ENCODE measurements at regions not wholly inside any gene's neighbourhood (a gene's known extent, or its start where the extent isn't known, plus 50 kb on each side); places are given as distances from the start of the nearest gene placed in this dataset.
A peak's percentile ranks its signal among the peaks of the same experiment; 100 is the strongest.
"Not testable (repeated sequence)": the region's sequence is repeated elsewhere in the genome, so short reads cannot be mapped to it uniquely, and the experiment has no call there.

DNA sequence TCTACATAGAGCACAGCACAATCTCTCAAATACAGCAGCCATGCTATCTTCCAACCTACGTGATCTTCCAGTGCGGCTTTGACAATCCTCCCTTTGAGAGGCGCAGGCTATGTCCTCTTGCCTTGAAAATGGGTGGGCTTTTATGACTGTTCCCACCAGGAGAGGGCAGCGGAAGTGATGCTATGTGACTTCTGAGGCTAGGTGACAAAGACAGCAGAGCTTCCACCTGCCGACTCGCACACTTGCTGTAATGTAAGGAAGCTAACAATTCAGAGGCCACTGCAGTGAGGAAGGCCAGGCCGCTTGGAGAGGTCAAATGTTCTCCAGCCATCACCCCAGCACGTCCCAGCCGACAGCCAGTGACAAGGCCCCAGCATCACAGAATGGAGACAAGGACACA lies 65.8 kb downstream of the MRPL57 start:
- Histone ChIP-seq H3K4me1 (ENCODE audit: control insufficient read depth in 1 of 2, insufficient read depth in 2 of 2, low read length in 2 of 2) (peaks cover 0 to 4% of the 10 kb centered on the region in 2 donors), H3K27me3 (ENCODE audit: low read depth, low read length) (no peaks in the 10 kb centered on the region), H3K4me3 (ENCODE audit: low read depth in 1 of 2, low read length in 2 of 2) (no peak overlapping the region), H3K27ac (ENCODE audit: low read length) (no peak overlapping the region), H3K9me3 (ENCODE audit: control insufficient read depth in 1 of 2, low read length in 2 of 2) (no peaks in the 10 kb centered on the region), H3K36me3 (ENCODE audit: control insufficient read depth in 1 of 2, insufficient read depth in 2 of 2, low read length in 2 of 2) (no peaks in the 10 kb centered on the region)

- Histone ChIP-seq H3K9me3 (ENCODE audit: control insufficient read depth in 1 of 2, low read length in 2 of 2) (no peaks in the 10 kb centered on the region), H3K27ac (ENCODE audit: low read length) (no peak overlapping the region)
These were observed 66.8 kb downstream of the MRPL57 start for GRCh38 chr13:21243045-21243897.

GRCh38 chr13:21243898-21244184 lies 67.4 kb downstream of the MRPL57 start:
- H3K27ac ChIP-seq (ENCODE audit: low read length); H3K9me3 ChIP-seq (ENCODE audit: control insufficient read depth in 1 of 2, low read length in 2 of 2); H3K36me3 ChIP-seq (ENCODE audit: control insufficient read depth in 1 of 2, insufficient read depth in 2 of 2, low read length in 2 of 2); H3K27me3 ChIP-seq (ENCODE audit: low read depth, low read length); H3K4me1 ChIP-seq (ENCODE audit: control insufficient read depth in 1 of 2, insufficient read depth in 2 of 2, low read length in 2 of 2): not testable (repeated sequence)
- H3K4me3 ChIP-seq (ENCODE audit: low read depth in 1 of 2, low read length in 2 of 2) = peak overlapping the region in 1 of 2 donors; percentile 33

More at GRCh38 chr13:21243045-21243897, 66.8 kb downstream of the MRPL57 start:
- no peaks in the 10 kb centered on the region for H3K36me3 ChIP-seq (ENCODE audit: control insufficient read depth in 1 of 2, insufficient read depth in 2 of 2, low read length in 2 of 2)
- H3K4me3 ChIP-seq (ENCODE audit: low read depth in 1 of 2, low read length in 2 of 2) = peak overlapping the region in 1 of 2 donors; percentile 33
- H3K4me1 ChIP-seq (ENCODE audit: control insufficient read depth in 1 of 2, insufficient read depth in 2 of 2, low read length in 2 of 2) = peaks cover 0 to 4% of the 10 kb centered on the region in 2 donors
- H3K27me3 ChIP-seq (ENCODE audit: low read depth, low read length) = no peaks in the 10 kb centered on the region

- no peak overlapping the region for H3K27ac ChIP-seq (ENCODE audit: low read length)
- peaks cover 0 to 4% of the 10 kb centered on the region in 2 donors for H3K4me1 ChIP-seq (ENCODE audit: control insufficient read depth in 1 of 2, insufficient read depth in 2 of 2, low read length in 2 of 2)
- no peaks in the 10 kb centered on the region for H3K27me3 ChIP-seq (ENCODE audit: low read depth, low read length)
- H3K36me3 ChIP-seq (ENCODE audit: control insufficient read depth in 1 of 2, insufficient read depth in 2 of 2, low read length in 2 of 2) = no peaks in the 10 kb centered on the region
- no peaks in the 10 kb centered on the region for H3K9me3 ChIP-seq (ENCODE audit: control insufficient read depth in 1 of 2, low read length in 2 of 2)
- H3K4me3 ChIP-seq (ENCODE audit: low read depth in 1 of 2, low read length in 2 of 2) = no peak overlapping the region
These were observed 70.4 kb downstream of the MRPL57 start for GRCh38 chr13:21246761-21247452.

- Histone ChIP-seq H3K9me3 (ENCODE audit: control insufficient read depth in 1 of 2, low read length in 2 of 2) (no peaks in the 10 kb centered on the region), H3K4me1 (ENCODE audit: control insufficient read depth in 1 of 2, insufficient read depth in 2 of 2, low read length in 2 of 2) (no peaks in the 10 kb centered on the region), H3K36me3 (ENCODE audit: control insufficient read depth in 1 of 2, insufficient read depth in 2 of 2, low read length in 2 of 2) (no peaks in the 10 kb centered on the region), H3K4me3 (ENCODE audit: low read depth in 1 of 2, low read length in 2 of 2) (no peak overlapping the region), H3K27me3 (ENCODE audit: low read depth, low read length) (no peaks in the 10 kb centered on the region), H3K27ac (ENCODE audit: low read length) (no peak overlapping the region)
These were observed 79.9 kb downstream of the MRPL57 start for GRCh38 chr13:21256351-21256761.

GRCh38 chr13:21256891-21257290 lies 80.4 kb downstream of the MRPL57 start:
- Histone ChIP-seq H3K9me3 (ENCODE audit: control insufficient read depth in 1 of 2, low read length in 2 of 2) (no peaks in the 10 kb centered on the region), H3K27me3 (ENCODE audit: low read depth, low read length) (no peaks in the 10 kb centered on the region), H3K4me3 (ENCODE audit: low read depth in 1 of 2, low read length in 2 of 2) (no peak overlapping the region), H3K27ac (ENCODE audit: low read length) (no peak overlapping the region), H3K4me1 (ENCODE audit: control insufficient read depth in 1 of 2, insufficient read depth in 2 of 2, low read length in 2 of 2) (no peaks in the 10 kb centered on the region), H3K36me3 (ENCODE audit: control insufficient read depth in 1 of 2, insufficient read depth in 2 of 2, low read length in 2 of 2) (no peaks in the 10 kb centered on the region)

DNA sequence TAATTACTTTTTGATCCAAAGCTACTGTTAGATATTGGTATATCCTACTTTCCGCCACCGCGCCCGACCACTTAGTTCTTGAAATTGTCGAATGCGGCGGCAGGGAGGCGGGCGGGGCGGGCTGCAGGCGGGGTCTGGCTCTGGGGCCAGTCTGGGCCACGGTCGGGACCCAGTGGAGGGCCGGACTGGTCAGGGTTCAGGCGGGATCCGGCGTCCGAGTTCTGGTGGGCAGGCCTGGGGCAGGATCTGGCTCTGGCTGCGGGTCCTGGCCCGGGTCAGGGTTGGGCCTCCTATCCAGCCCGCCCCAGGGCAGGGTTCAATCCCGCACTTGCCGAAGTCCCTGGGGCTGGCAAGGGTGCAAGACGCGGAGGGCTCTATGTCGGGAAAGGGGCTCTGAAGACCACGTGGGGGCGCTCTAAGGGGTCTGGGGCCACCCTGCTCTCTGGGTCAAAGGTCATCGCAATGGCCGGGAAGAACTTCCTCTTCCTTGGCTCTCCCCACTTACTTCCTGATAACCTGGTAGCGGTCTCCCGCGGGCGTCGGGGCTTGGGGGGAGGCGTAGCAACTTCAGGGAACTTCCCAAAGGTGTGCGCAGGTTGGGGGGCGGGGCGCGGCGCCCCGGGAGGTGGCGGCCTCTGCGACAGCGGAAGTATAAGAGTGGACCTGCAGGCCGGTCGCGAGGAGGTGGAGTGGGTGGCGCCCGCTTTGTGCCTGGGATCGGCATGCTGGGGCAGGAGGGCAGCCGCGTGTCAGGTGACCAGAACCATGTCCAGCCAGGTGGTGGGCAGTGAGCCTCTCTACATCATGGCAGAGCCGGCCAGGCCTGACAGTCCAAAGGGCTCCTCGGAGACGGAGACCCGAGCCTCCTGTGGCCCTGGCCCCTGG lies 83.4 kb downstream of the MRPL57 start:
- Histone ChIP-seq H3K4me1 (ENCODE audit: control insufficient read depth in 1 of 2, insufficient read depth in 2 of 2, low read length in 2 of 2) (no peaks in the 10 kb centered on the region), H3K4me3 (ENCODE audit: low read depth in 1 of 2, low read length in 2 of 2) (no peak overlapping the region), H3K9me3 (ENCODE audit: control insufficient read depth in 1 of 2, low read length in 2 of 2) (no peaks in the 10 kb centered on the region), H3K27ac (ENCODE audit: low read length) (no peak overlapping the region), H3K36me3 (ENCODE audit: control insufficient read depth in 1 of 2, insufficient read depth in 2 of 2, low read length in 2 of 2) (no peaks in the 10 kb centered on the region), H3K27me3 (ENCODE audit: low read depth, low read length) (no peaks in the 10 kb centered on the region)

DNA sequence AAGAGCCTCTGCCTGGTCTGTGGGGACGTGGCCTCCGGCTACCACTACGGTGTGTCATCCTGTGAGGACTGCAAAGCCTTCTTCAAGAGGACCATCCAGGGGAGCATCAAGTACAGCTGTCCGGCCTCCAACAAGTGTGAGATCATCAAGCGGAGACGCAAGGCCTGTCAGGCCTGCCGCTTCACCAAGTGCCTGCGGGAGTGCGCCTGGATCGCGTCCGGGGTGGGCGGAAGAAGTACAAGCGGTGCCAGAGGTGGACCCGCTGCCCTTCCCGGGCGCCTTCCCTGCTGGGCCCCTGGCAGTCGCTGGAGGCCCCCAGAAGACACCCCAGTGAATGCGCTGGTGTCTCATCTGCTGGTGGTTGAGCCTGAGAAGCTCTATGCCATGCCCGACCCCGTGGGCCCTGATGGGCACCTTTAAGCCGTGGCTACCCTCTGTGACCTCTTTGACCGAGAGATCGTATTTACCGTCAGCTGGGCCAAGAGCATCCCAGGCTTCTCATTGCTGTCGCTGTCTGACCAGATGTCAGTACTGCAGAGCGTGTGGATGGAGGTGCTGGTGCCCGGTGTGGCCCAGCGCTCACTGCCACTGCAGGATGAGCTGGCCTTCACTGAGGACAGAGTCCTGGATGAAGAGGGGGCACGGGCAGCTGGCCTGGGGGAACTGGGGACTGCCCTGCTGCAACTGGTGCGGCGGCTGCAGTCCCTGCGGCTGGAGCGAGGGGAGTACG lies 84.3 kb downstream of the MRPL57 start:
- H3K4me3 ChIP-seq (ENCODE audit: low read depth in 1 of 2, low read length in 2 of 2); H3K36me3 ChIP-seq (ENCODE audit: control insufficient read depth in 1 of 2, insufficient read depth in 2 of 2, low read length in 2 of 2): not testable (repeated sequence)

DNA sequence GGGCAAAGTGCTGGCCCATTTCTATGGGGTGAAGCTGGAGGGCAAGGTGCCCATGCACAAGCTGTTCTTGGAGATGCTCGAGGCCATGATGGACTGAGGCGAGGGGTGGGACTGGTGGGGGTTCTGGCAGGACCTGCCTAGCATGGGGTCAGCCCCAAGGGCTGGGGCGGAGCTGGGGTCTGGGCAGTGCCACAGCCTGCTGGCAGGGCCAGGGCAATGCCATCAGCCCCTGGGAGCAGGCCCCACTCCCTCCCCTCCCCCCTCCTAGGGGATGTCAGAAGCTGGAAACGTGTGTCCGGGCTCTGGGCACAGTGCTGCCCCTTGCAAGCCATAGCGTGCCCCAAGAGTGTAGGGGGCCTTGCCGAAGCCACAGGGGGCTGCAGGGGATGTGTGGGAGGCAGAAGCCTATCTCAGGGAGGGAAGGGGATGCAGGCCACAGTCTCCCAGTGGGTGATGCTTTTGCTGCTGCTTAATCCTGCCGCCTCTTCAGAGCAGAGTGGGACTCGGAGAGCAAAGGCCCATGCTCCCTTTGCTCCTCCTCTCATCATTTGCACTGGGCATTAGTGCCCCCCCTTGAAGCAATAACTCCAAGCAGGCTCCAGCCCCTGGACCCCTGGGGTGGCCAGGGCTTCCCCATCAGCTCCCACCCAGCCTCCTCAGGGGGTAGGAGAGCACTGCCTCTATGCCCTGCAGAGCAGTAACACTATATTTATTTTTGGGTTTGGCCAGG lies 85.2 kb downstream of the MRPL57 start:
- H3K36me3 ChIP-seq (ENCODE audit: control insufficient read depth in 1 of 2, insufficient read depth in 2 of 2, low read length in 2 of 2); H3K4me1 ChIP-seq (ENCODE audit: control insufficient read depth in 1 of 2, insufficient read depth in 2 of 2, low read length in 2 of 2); H3K27me3 ChIP-seq (ENCODE audit: low read depth, low read length); H3K27ac ChIP-seq (ENCODE audit: low read length); H3K9me3 ChIP-seq (ENCODE audit: control insufficient read depth in 1 of 2, low read length in 2 of 2); H3K4me3 ChIP-seq (ENCODE audit: low read depth in 1 of 2, low read length in 2 of 2): not testable (repeated sequence)

More for the DNA sequence above, 84.3 kb downstream of the MRPL57 start:
- H3K4me1 ChIP-seq (ENCODE audit: control insufficient read depth in 1 of 2, insufficient read depth in 2 of 2, low read length in 2 of 2); H3K27ac ChIP-seq (ENCODE audit: low read length); H3K9me3 ChIP-seq (ENCODE audit: control insufficient read depth in 1 of 2, low read length in 2 of 2); H3K27me3 ChIP-seq (ENCODE audit: low read depth, low read length): not testable (repeated sequence)

- H3K36me3 ChIP-seq (ENCODE audit: control insufficient read depth in 1 of 2, insufficient read depth in 2 of 2, low read length in 2 of 2); H3K27ac ChIP-seq (ENCODE audit: low read length); H3K4me3 ChIP-seq (ENCODE audit: low read depth in 1 of 2, low read length in 2 of 2); H3K9me3 ChIP-seq (ENCODE audit: control insufficient read depth in 1 of 2, low read length in 2 of 2); H3K27me3 ChIP-seq (ENCODE audit: low read depth, low read length); H3K4me1 ChIP-seq (ENCODE audit: control insufficient read depth in 1 of 2, insufficient read depth in 2 of 2, low read length in 2 of 2): not testable (repeated sequence)
These were observed 87.5 kb downstream of the MRPL57 start for GRCh38 chr13:21263909-21264308.
